Activated CD8-positive, alpha-beta memory T cell treated with anti-CD3 and anti-CD28 coated beads, Interleukin-2, amount 10 ng/mL, durations not matched to agents 7 days and 5 days (primary cell): ENCODE measurements at regions not wholly inside any gene's neighbourhood (a gene's known extent, or its start where the extent isn't known, plus 50 kb on each side); places are given as distances from the start of the nearest gene placed in this dataset.
"Not testable (repeated sequence)": the region's sequence is repeated elsewhere in the genome, so short reads cannot be mapped to it uniquely, and the experiment has no call there.

Source experiments
- ATAC-seq: fragments of 150-1000 bp; cut with Tn5 transposase; one replicate; pipeline ENCODE4 v1.10.0; 2021; ENCODE audit warnings: moderate library complexity
- CTCF ChIA-PET: fragments of 350-600 bp; sonication (Branson Sonifier 250); formaldehyde crosslinking; loops from one replicate; lab custom pipeline; 2021; ENCODE audit warnings: antibody characterized with exemption; lab: Charles Lee
- DNase-seq: peaks from one replicate; pipeline ENCODE4 v3.0.0-alpha.2; 2020
- H3K27ac Mint-ChIP-seq: one replicate; pipeline ENCODE4 v1.8.0; 2021; ENCODE audit warnings: mild to moderate bottlenecking, mixed read lengths
- H3K27me3 Mint-ChIP-seq: one replicate; pipeline ENCODE4 v1.8.0; 2021; ENCODE audit warnings: mixed read lengths
- H3K36me3 Mint-ChIP-seq: one replicate; pipeline ENCODE4 v1.8.0; 2021; ENCODE audit warnings: mild to moderate bottlenecking, mixed read lengths
- H3K4me1 Mint-ChIP-seq: one replicate; pipeline ENCODE4 v1.8.0; 2021; ENCODE audit warnings: mixed read lengths
- H3K4me3 Mint-ChIP-seq: one replicate; pipeline ENCODE4 v1.8.0; 2021; ENCODE audit warnings: mild to moderate bottlenecking, moderate library complexity, mixed read lengths
- H3K9me3 Mint-ChIP-seq: one replicate; pipeline ENCODE4 v1.8.0; 2022; ENCODE audit warnings: low read depth, mixed read lengths

DNA sequence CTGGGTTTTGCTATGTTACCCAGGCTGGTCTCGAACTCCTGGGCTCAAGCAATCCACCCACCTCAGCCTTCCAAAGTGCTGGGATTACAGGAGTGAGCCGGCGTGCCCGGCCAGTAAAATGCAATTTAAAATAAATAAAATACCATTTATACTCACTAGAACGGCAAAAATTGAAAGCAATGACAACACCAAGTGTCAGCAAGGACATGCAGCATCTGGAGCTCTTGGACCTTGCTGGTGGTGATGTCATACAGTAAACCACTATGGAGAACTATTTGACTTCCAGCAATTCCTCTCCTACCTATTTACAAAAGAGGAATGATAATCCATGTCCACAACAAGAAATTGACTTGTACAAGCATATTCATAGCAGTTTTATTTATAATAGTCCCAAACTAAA is 105.7 kb upstream of the PHACTR1 start:
- DNase-seq (no peak), ATAC-seq (no peak)
- Mint-ChIP-seq H3K4me3 (no peak overlapping the region), H3K9me3 (no peaks in the 10 kb centered on the region), H3K36me3 (no peaks in the 10 kb centered on the region), H3K27ac (no peak overlapping the region), H3K27me3 (peaks cover 12% of the 10 kb centered on the region), H3K4me1 (peaks cover 14% of the 10 kb centered on the region)
- CTCF ChIA-PET, result no interaction called here

DNA sequence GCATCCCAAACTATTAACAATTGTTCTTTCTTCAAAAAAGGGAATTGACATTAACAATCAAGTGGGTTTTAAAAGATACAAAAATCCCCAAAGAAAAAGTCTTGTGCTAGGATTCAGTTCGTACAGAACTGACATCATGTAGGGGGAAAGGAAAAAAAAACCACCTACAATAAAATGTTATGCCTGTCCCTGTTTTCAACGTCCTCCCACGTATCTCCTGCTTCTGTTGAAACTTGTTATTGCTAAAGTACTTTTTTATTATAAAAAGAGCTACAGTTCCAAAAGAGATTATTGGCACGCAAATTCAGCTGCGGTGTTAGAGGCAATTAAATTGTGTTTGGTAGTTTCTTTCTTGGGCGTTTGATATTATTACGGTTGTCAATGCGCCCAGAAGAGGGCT is 102.8 kb upstream of the PHACTR1 start:
- Mint-ChIP-seq H3K27ac (no peak overlapping the region), H3K36me3 (no peaks in the 10 kb centered on the region), H3K4me3 (no peak overlapping the region), H3K27me3 (peaks cover 4% of the 10 kb centered on the region), H3K9me3 (no peaks in the 10 kb centered on the region), H3K4me1 (peaks cover under 1% of the 10 kb centered on the region)
- CTCF ChIA-PET, result no interaction called here
- no peak for DNase-seq
- no peak for ATAC-seq

DNA sequence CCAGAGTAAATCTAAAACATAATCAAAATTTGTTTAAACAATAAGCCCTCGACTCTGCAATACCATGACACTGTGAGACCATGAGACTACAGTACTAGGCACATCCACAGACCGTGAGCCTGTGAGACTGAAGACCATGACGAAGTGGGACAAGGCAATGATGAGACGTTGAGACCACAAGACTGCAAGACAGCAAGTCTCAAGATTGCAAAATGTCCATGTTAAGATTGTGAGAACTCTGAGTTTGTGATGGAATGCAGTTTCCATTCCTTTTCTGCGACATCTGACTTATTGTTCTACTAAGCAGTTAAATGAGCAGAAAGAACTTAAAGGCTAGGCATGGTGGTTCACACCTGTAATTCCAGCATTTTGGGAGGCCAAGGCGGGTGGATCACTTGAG is 102.1 kb upstream of the PHACTR1 start:
- CTCF ChIA-PET, result no interaction called here
- ATAC-seq (no peak), DNase-seq (no peak)
- Mint-ChIP-seq H3K27ac (no peak overlapping the region), H3K4me1 (no peaks in the 10 kb centered on the region), H3K27me3 (peaks cover 2% of the 10 kb centered on the region), H3K36me3 (no peaks in the 10 kb centered on the region), H3K4me3 (no peak overlapping the region), H3K9me3 (no peaks in the 10 kb centered on the region)

DNA sequence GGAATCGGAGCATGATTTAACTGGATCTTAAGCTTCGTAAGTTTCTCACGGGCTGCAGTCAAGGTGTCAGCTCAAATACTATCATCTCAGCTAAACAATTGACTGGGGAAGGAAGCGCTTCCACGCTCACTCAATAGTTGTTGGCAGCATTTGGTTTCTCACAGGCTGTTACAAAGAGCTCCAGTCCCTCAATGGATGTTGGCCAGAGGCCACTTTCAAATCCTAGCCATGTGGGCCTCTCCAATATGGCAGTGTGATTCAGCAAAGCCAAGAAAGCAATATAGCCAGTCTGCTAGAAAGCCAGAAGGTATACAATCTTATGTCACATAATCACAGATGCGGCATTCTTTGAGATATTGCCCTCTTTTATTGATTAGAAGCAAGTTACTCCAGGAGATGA is 98.3 kb upstream of the PHACTR1 start:
- no peak for ATAC-seq
- Mint-ChIP-seq H3K27me3 (peaks cover 2% of the 10 kb centered on the region), H3K36me3 (no peaks in the 10 kb centered on the region), H3K4me3 (no peak overlapping the region), H3K27ac (no peak overlapping the region), H3K9me3 (no peaks in the 10 kb centered on the region), H3K4me1 (no peaks in the 10 kb centered on the region)
- no peak for DNase-seq
- CTCF ChIA-PET, result no interaction called here

DNA sequence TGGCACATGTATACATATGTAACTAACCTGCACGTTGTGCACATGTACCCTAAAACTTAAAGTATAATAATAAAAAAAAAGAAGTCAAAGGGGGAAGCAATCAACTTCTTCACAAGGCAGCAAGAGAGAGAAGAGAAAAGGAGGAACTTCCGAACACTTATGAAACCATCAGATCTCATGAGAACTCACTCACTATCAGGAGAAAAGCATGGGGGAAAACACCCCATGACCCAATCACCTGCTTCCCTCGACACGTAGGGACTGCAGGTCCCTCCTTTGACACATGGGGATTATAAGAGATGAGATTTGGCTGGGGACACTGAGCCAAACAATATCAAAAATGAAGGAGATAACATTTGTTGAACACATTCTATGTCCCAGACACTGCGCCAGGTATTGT is 94.8 kb upstream of the PHACTR1 start:
- Mint-ChIP-seq H3K27me3 (no peaks in the 10 kb centered on the region), H3K9me3 (no peaks in the 10 kb centered on the region), H3K4me3 (no peak overlapping the region), H3K36me3 (no peaks in the 10 kb centered on the region), H3K4me1 (no peaks in the 10 kb centered on the region), H3K27ac (no peak overlapping the region)
- CTCF ChIA-PET, result no interaction called here
- DNase-seq (no peak), ATAC-seq (no peak)

DNA sequence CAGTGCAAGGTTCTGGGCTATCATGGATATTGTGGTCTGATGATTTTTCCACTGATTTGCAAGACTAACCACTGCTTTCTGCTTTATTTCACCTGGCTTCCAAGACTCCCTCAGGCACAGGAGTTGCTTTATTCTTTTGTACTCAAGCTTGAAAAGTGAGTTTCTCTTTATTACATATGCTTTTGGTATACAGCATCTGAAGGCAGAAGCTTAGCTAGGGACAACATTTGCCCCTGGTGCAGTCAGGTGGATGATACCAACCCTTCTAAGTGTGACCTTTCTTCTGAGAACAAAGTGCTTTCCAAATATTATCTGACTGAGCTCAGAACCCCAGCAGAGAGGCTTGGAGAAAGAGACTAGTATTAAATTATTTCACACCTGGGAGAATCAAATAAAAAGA is 94.0 kb upstream of the PHACTR1 start:
- H3K27me3 Mint-ChIP-seq, result no peaks in the 10 kb centered on the region
- H3K4me1 Mint-ChIP-seq, result no peaks in the 10 kb centered on the region
- no peak overlapping the region for H3K4me3 Mint-ChIP-seq
- no peak overlapping the region for H3K27ac Mint-ChIP-seq
- CTCF ChIA-PET, result no interaction called here
- no peak for ATAC-seq
- no peaks in the 10 kb centered on the region for H3K9me3 Mint-ChIP-seq
- H3K36me3 Mint-ChIP-seq, result no peaks in the 10 kb centered on the region
- DNase-seq, result no peak

DNA sequence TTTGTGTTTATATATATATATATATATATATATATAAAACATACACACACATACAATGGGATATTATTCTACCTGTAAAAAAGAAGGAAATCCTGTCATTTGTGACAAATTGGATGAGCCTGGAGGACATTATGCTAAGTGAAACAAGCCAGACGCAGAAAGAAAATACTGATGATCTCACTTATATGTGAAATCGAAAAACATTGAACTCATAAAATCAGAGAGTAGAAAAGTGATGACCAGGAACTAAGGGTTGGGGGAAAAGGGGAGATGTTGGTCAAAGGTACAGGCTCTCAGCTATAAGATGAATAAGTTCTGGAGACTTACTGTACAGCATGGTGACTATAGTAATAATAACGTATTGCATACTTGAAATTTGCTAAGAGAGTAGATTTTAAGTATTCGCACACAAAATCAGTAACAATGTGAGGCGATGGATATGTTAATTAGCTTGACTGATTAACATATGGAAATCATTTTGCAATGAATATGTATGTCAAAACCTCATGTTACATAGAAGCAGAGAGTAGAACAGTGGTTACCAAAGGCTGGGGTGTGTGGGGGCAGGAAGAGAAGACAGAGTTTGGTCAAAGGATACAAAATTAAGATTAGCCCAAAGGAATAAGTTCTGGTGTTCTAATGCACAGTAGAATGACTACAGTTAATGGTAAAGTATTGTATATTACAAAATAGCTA is 92.3 kb upstream of the PHACTR1 start:
- Mint-ChIP-seq H3K36me3 (no peaks in the 10 kb centered on the region), H3K27me3 (no peaks in the 10 kb centered on the region), H3K27ac (no peak overlapping the region), H3K9me3 (no peaks in the 10 kb centered on the region), H3K4me1 (no peaks in the 10 kb centered on the region), H3K4me3 (no peak overlapping the region)
- CTCF ChIA-PET, result no interaction called here
- no peak for ATAC-seq
- no peak for DNase-seq

DNA sequence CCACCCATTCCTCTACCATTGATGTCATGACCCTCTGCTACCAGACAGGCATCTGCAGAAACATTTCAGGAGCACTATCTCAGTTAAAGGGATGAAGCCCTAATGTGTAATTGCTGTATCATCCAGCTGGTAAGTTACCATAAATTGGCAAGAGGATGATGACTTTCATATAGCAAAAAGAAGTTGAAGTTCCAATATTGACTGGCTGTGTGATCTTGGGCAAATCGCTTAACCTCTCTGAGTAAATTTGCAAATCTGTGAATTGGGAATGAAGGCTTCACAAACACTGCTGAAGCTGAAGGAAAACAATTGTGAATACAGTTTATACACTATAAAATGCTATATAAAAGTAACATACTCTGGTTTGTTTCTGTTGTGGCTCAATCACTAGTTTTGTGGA is 89.5 kb upstream of the PHACTR1 start:
- Mint-ChIP-seq H3K27ac (no peak overlapping the region), H3K27me3 (no peaks in the 10 kb centered on the region), H3K36me3 (no peaks in the 10 kb centered on the region), H3K4me1 (no peaks in the 10 kb centered on the region), H3K4me3 (no peak overlapping the region), H3K9me3 (no peaks in the 10 kb centered on the region)
- CTCF ChIA-PET, result no interaction called here
- no peak for ATAC-seq
- DNase-seq, result no peak

DNA sequence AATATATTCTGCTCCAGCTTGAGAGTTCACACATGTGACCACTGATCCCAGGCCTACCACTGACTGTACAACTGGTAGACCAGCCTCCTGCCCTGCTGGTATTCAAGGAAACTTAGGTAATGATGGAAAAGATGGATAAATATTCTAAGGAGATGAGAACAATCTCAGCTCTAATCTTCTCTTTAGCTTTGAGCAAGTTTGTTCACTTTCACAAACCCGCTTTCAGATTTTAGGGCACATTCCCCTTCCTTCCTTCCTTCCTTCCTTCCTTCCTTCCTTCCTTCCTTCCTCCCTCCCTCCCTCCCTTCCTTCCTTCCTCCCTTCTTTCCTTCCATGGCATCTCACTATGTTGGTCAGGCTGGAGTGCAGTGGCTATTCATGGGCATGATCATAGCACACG is 88.2 kb upstream of the PHACTR1 start:
- H3K27ac Mint-ChIP-seq, result no peak overlapping the region
- no peaks in the 10 kb centered on the region for H3K36me3 Mint-ChIP-seq
- no peak overlapping the region for H3K4me3 Mint-ChIP-seq
- DNase-seq (no peak), ATAC-seq (no peak)
- no peaks in the 10 kb centered on the region for H3K4me1 Mint-ChIP-seq
- CTCF ChIA-PET, result no interaction called here
- peaks cover 3% of the 10 kb centered on the region for H3K27me3 Mint-ChIP-seq
- H3K9me3 Mint-ChIP-seq, result no peaks in the 10 kb centered on the region

DNA sequence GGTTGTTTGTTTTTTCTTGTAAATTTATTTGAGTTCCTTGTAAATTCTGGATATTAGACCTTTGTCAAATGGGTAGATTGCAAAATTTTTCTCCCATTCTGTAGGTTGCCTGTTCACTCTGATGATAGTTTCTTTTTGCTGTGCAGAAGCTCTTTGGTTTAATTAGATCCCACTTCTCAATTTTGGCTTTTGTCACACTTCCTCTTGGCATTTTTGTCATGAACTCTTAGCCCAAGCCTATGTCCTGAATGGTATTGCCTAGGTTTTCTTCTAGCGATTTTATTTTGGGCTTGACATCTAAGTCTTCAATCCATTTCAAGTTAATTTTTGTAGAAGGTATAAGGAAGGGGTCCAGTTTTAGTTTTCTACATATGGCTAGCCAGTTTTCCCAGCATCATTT is 82.8 kb upstream of the PHACTR1 start:
- H3K4me3 Mint-ChIP-seq, ATAC-seq, CTCF ChIA-PET, H3K9me3 Mint-ChIP-seq, DNase-seq, H3K27ac Mint-ChIP-seq, H3K36me3 Mint-ChIP-seq, H3K27me3 Mint-ChIP-seq, H3K4me1 Mint-ChIP-seq: not testable (repeated sequence)

DNA sequence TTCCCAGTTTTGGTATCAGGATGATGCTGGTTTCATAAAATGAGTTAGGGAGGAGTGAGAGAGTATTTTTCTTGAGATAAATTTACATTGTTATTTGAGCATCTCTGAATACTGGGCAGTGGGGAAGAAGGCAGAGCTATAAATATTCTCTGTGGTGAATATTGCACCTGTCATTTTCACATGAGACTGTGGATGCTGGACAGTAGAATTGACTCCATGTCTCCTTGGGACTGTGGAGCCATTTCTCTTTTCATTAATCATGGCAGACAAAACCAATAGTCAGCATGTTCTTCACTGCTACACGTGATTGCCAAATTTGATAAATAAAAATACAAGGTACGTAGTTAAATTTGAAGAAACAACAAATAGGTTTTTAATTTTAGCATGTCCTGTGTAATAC is 81.2 kb upstream of the PHACTR1 start:
- peaks cover 3% of the 10 kb centered on the region for H3K27me3 Mint-ChIP-seq
- DNase-seq (no peak), ATAC-seq (no peak)
- H3K9me3 Mint-ChIP-seq, result no peaks in the 10 kb centered on the region
- no peak overlapping the region for H3K4me3 Mint-ChIP-seq
- no peaks in the 10 kb centered on the region for H3K36me3 Mint-ChIP-seq
- CTCF ChIA-PET, result no interaction called here
- H3K4me1 Mint-ChIP-seq, result peaks cover 2% of the 10 kb centered on the region
- H3K27ac Mint-ChIP-seq, result no peak overlapping the region

DNA sequence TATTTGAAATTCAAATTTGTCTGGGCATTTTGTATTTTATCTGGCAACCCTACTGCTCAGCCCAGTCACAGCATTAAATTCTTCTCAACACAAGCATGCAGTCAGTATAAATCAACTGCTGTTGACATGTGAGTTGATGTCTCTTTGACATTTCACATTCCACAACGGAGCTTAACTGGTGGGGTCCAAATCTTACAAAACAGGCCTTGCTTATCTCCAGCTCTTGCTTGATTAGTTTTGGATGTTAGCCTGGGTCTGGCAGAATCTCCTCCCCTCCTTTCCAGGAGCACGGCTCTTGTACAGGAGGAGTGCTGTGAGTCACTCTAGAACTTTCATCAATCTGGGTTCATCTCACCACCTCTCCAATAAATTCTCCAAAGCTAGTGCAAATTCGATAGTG is 80.8 kb upstream of the PHACTR1 start:
- Mint-ChIP-seq H3K36me3 (no peaks in the 10 kb centered on the region), H3K4me1 (peaks cover 2% of the 10 kb centered on the region), H3K4me3 (no peak overlapping the region), H3K27ac (no peak overlapping the region), H3K9me3 (no peaks in the 10 kb centered on the region), H3K27me3 (peaks cover 3% of the 10 kb centered on the region)
- CTCF ChIA-PET, result no interaction called here
- no peak for ATAC-seq
- DNase-seq, result no peak

DNA sequence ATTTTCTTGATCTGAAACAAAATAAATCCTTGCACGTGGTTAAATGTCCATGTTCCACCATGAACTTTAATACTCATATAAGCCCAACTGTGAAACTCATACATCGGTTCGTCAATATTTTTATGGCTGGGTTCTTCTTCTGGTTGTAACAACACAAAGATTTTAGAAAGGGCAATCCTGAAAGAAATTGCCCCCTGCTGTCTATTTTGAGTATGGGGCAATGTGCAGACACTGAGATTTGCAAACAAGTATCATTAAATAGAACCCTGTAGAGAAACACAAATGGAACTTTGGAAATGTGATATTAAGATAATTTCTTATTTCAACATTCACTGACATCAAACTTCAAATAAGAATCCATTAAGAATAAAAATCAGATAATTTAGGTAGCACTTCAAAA is 80.2 kb upstream of the PHACTR1 start:
- ATAC-seq (no peak), DNase-seq (no peak)
- Mint-ChIP-seq H3K4me3 (no peak overlapping the region), H3K27me3 (peaks cover 3% of the 10 kb centered on the region), H3K9me3 (no peaks in the 10 kb centered on the region), H3K4me1 (peaks cover 2% of the 10 kb centered on the region), H3K27ac (no peak overlapping the region), H3K36me3 (no peaks in the 10 kb centered on the region)
- CTCF ChIA-PET, result no interaction called here

DNA sequence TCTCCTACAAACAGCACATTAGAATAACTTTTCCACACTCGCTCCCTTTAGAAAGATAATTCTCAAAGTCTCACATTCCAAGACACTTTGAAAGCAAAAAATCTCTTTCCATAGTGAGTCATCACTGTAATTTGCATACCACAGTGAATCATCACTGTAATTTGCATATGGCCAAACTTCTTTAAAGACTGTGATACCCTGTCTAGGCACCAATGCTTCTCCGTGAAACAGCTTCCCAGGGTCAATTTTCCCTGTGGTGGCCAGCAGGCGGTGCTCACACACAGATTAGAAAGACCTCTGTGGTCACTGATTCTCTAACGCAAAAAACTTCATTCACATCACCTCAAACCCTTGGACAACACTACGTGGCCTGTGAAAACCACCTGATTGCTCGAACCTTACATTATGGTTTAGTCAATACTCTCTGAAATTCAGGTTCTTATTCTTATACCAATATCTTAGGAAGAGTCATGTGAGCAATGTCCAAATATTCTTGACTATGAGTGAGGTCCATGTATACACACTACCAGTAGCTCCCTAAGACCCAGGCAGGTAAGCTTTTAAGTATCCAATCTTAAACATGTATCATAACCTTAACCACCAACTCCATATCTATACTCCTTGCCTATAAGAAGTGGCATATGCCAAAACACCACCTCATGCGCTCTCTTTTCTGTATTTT is 78.5 kb upstream of the PHACTR1 start:
- peaks cover 1% of the 10 kb centered on the region for H3K27me3 Mint-ChIP-seq
- H3K27ac Mint-ChIP-seq, result no peak overlapping the region
- ATAC-seq (peak; percentile 47), DNase-seq (peak; percentile 50)
- no peaks in the 10 kb centered on the region for H3K9me3 Mint-ChIP-seq
- H3K4me1 Mint-ChIP-seq, result peaks cover 2% of the 10 kb centered on the region
- CTCF ChIA-PET, result no interaction called here
- H3K4me3 Mint-ChIP-seq, result no peak overlapping the region
- H3K36me3 Mint-ChIP-seq, result no peaks in the 10 kb centered on the region
